A549 (cell line): ENCODE measurements at regions not wholly inside any gene's neighbourhood (a gene's known extent, or its start where the extent isn't known, plus 50 kb on each side); places are given as distances from the start of the nearest gene placed in this dataset.

Experiments
- CEBPB ChIP-seq, 2 experiments: fragments of >200 bp in 1 of 2; sonication (Bioruptor Twin) in 1 of 2; formaldehyde crosslinking in 1 of 2; IDR thresholded peaks; 2 replicates each; pipeline ENCODE4 v1.6.1; 2012 to 2016
- CTCF ChIP-seq: fragments of >200 bp; sonication (Bioruptor Twin); formaldehyde crosslinking; IDR thresholded peaks from 3 replicates; pipeline ENCODE4 v1.5.1; 2016
- ELK1 ChIP-seq: fragments of 150-350 bp; IDR thresholded peaks from 2 replicates; pipeline ENCODE4 v1.6.1; 2014; ENCODE audit warnings: low read depth, mild to moderate bottlenecking, low read length
- EP300 ChIP-seq, 2 experiments: fragments of >200 bp; sonication (Bioruptor Twin); formaldehyde crosslinking; IDR thresholded peaks; 2 replicates in 1 of 2; 3 replicates in 1 of 2; pipeline ENCODE4 v1.6.1; 2016 to 2017
- GATA3 ChIP-seq: IDR thresholded peaks from 2 replicates; pipeline ENCODE4 v1.6.1; 2012; ENCODE audit warnings: borderline replicate concordance
- HDAC2 ChIP-seq: fragments of 200-600 bp; sonication (generic); IDR thresholded peaks from 2 replicates; pipeline ENCODE4 v1.6.1; 2016
- HES2 ChIP-seq: fragments of >200 bp; sonication (Bioruptor Twin); formaldehyde crosslinking; IDR thresholded peaks from 2 replicates; pipeline ENCODE4 v1.6.1; 2016
- JUNB ChIP-seq: fragments of >200 bp; sonication (Bioruptor Twin); formaldehyde crosslinking; IDR thresholded peaks from 2 replicates; pipeline ENCODE4 v1.6.1; 2016
- MAZ ChIP-seq: fragments of 150-350 bp; IDR thresholded peaks from 2 replicates; pipeline ENCODE4 v1.6.1; 2014; ENCODE audit warnings: antibody characterized with exemption, low read depth, low read length, borderline replicate concordance
- MYC ChIP-seq: IDR thresholded peaks from 2 replicates; pipeline ENCODE4 v1.6.1; 2012; ENCODE audit warnings: mild to moderate bottlenecking, inconsistent platforms, low read length, improper control_type of control experiment, borderline replicate concordance
- POLR2A ChIP-seq: IDR thresholded peaks from 2 replicates; pipeline ENCODE4 v1.6.1; 2012; ENCODE audit warnings: mild to moderate bottlenecking, low read length
- ZSCAN20 ChIP-seq: fragments of 250-450 bp; sonication (Bioruptor Pico); IDR thresholded peaks from 2 replicates; pipeline ENCODE4 v1.8.0; 2022; ENCODE audit warnings: mild to moderate bottlenecking, moderate library complexity

- TF ChIP-seq CEBPB (IDR thresholded peaks at IDR 0.05) (no peak), CTCF (no peak), MAZ (no peak), POLR2A (no peak), HDAC2 (no peak), GATA3 (no peak), ELK1 (no peak), HES2 (no peak), ZSCAN20 (CRISPR knock-in tag) (no peak), EP300 (IDR thresholded peaks at IDR 0.05) (no peak), JUNB (no peak), MYC (no peak)
Observed at GRCh38 chrX:78574306-78574705, 84.8 kb downstream of the RTL3 start.
